ENCODE measurements at regions not wholly inside any gene's neighbourhood (a gene's known extent, or its start where the extent isn't known, plus 50 kb on each side); places are given as distances from the start of the nearest gene placed in this dataset.

- no peaks in the 10 kb centered on the region for H3K27me3 ChIP-seq (ENCODE audit: control insufficient read depth in 1 of 2, insufficient read depth in 2 of 2, low read length in 2 of 2)
- H3K27ac ChIP-seq (ENCODE audit: low read depth in 1 of 2, low read length in 2 of 2) = no peak overlapping the region
- H3K4me1 ChIP-seq (ENCODE audit: insufficient read depth, low read length) = peaks cover 3% of the 10 kb centered on the region
- CTCF ChIA-PET = no interaction called here
- ATAC-seq (ENCODE audit: poor library complexity) (peak; percentile 49), DNase-seq (peak; percentile 4 to 70 (median 22))
- intact Hi-C loops (cut with DNase I, micrococcal nuclease) = loop anchor here (1.0 to 10.0 kb wide), 7 partner anchors 824 to 1872 kb away; no protein-coding TSS in a partner anchor
- POLR2A ChIA-PET = no interaction called here
- TF ChIP-seq CTCF (IDR thresholded peaks at IDR 0.05) = peak; percentile 75
- no peaks in the 10 kb centered on the region for H3K4me1 Mint-ChIP-seq (ENCODE audit: low read depth)
- no peak overlapping the region for H3K27ac Mint-ChIP-seq
- no peak overlapping the region for H3K4me3 Mint-ChIP-seq
- H3K36me3 ChIP-seq (ENCODE audit: insufficient read depth, low read length) = no peaks in the 10 kb centered on the region
- no peak overlapping the region for H3K4me3 ChIP-seq (ENCODE audit: low read length)
- no peaks in the 10 kb centered on the region for H3K27me3 Mint-ChIP-seq
- no peaks in the 10 kb centered on the region for H3K9me3 ChIP-seq (ENCODE audit: control insufficient read depth in 1 of 2, insufficient read depth in 1 of 2, low read length in 2 of 2)
- no peaks in the 10 kb centered on the region for H3K36me3 Mint-ChIP-seq (ENCODE audit: low read depth)
- H3K9me3 Mint-ChIP-seq = no peaks in the 10 kb centered on the region
These were observed 63.5 kb upstream of the CLDN18 start for GRCh38 chr3:137946356-137946973.

GRCh38 chr3:137947117-137947516 is 62.8 kb upstream of the CLDN18 start:
- Mint-ChIP-seq H3K27ac (no peak overlapping the region), H3K36me3 (ENCODE audit: low read depth) (no peaks in the 10 kb centered on the region), H3K4me3 (no peak overlapping the region), H3K27me3 (no peaks in the 10 kb centered on the region), H3K4me1 (ENCODE audit: low read depth) (no peaks in the 10 kb centered on the region), H3K9me3 (no peaks in the 10 kb centered on the region)
- no peak for TF ChIP-seq CTCF (IDR thresholded peaks at IDR 0.05)
- Histone ChIP-seq H3K4me3 (ENCODE audit: low read length) (no peak overlapping the region), H3K36me3 (ENCODE audit: insufficient read depth, low read length) (no peaks in the 10 kb centered on the region), H3K9me3 (ENCODE audit: control insufficient read depth in 1 of 2, insufficient read depth in 1 of 2, low read length in 2 of 2) (no peaks in the 10 kb centered on the region), H3K27me3 (ENCODE audit: control insufficient read depth in 1 of 2, insufficient read depth in 2 of 2, low read length in 2 of 2) (no peaks in the 10 kb centered on the region), H3K27ac (ENCODE audit: low read depth in 1 of 2, low read length in 2 of 2) (no peak overlapping the region), H3K4me1 (ENCODE audit: insufficient read depth, low read length) (peaks cover 3% of the 10 kb centered on the region)
- ChIA-PET CTCF (no interaction called here), POLR2A (no interaction called here)
- intact Hi-C loops (cut with DNase I, micrococcal nuclease) = loop anchor here (2.0 to 10.0 kb wide), 6 partner anchors 825 to 1872 kb away; no protein-coding TSS in a partner anchor
- DNase-seq = no peak
- ATAC-seq (ENCODE audit: poor library complexity) = no peak

GRCh38 chr3:137948400-137949072 is 61.4 kb upstream of the CLDN18 start:
- Histone ChIP-seq H3K9me3 (ENCODE audit: control insufficient read depth in 1 of 2, insufficient read depth in 1 of 2, low read length in 2 of 2) (no peaks in the 10 kb centered on the region), H3K4me1 (ENCODE audit: insufficient read depth, low read length) (peaks cover 3% of the 10 kb centered on the region), H3K27ac (ENCODE audit: low read depth in 1 of 2, low read length in 2 of 2) (no peak overlapping the region), H3K4me3 (ENCODE audit: low read length) (no peak overlapping the region), H3K27me3 (ENCODE audit: control insufficient read depth in 1 of 2, insufficient read depth in 2 of 2, low read length in 2 of 2) (no peaks in the 10 kb centered on the region), H3K36me3 (ENCODE audit: insufficient read depth, low read length) (no peaks in the 10 kb centered on the region)
- CTCF ChIA-PET = no interaction called here
- no peaks in the 10 kb centered on the region for H3K27me3 Mint-ChIP-seq
- TF ChIP-seq CTCF (IDR thresholded peaks at IDR 0.05) = no peak
- no peaks in the 10 kb centered on the region for H3K36me3 Mint-ChIP-seq (ENCODE audit: low read depth)
- H3K4me1 Mint-ChIP-seq (ENCODE audit: low read depth) = no peaks in the 10 kb centered on the region
- POLR2A ChIA-PET = no interaction called here
- no peak overlapping the region for H3K4me3 Mint-ChIP-seq
- DNase-seq (no peak), ATAC-seq (ENCODE audit: poor library complexity) (no peak)
- intact Hi-C loops (cut with DNase I, micrococcal nuclease) = loop anchor here (5.0 to 10.0 kb wide), 4 partner anchors 826 to 1871 kb away; no protein-coding TSS in a partner anchor
- H3K9me3 Mint-ChIP-seq = no peaks in the 10 kb centered on the region
- H3K27ac Mint-ChIP-seq = no peak overlapping the region
